GM12878 (cell line): ENCODE measurements at regions not wholly inside any gene's neighbourhood (a gene's known extent, or its start where the extent isn't known, plus 50 kb on each side); places are given as distances from the start of the nearest gene placed in this dataset.

Source experiments
- BCL3 ChIP-seq: IDR thresholded peaks from 2 replicates; pipeline ENCODE4 v1.6.1; 2011; ENCODE audit warnings: borderline replicate concordance, low read depth, mild to moderate bottlenecking, moderate library complexity, low read length; ENCODE audit not compliant: insufficient read depth, poor library complexity, severe bottlenecking
- CEBPB ChIP-seq, 2 experiments: fragments of 150-350 bp in 1 of 2; IDR thresholded peaks; 2 replicates each; pipeline ENCODE4 v1.6.1; 2012 to 2014; ENCODE audit warnings: low read depth in 2 of 2, low read length in 2 of 2, borderline replicate concordance in 1 of 2, inconsistent platforms in 1 of 2
- CTCF ChIP-seq, 3 experiments: IDR thresholded peaks in 2 of 3; conservative IDR thresholded peaks in 1 of 3; 2 replicates each; pipeline ENCODE4 v1.5.1; 2011; ENCODE audit warnings: low read depth in 3 of 3, low read length in 3 of 3, mild to moderate bottlenecking in 3 of 3, control low read depth in 2 of 3, moderate library complexity in 2 of 3, inconsistent platforms in 1 of 3, mixed read lengths in 1 of 3; ENCODE audit not compliant: control insufficient read depth in 2 of 3, insufficient read depth in 1 of 3; ENCODE audit errors: extremely low read depth in 1 of 3
- PAX8 ChIP-seq: fragments of 450-650 bp; IDR thresholded peaks from 2 replicates; pipeline ENCODE4 v1.6.1; 2017; ENCODE audit warnings: mild to moderate bottlenecking, moderate library complexity

- TF ChIP-seq PAX8 (no peak), CEBPB (IDR thresholded peaks at IDR 0.05; ENCODE audit: borderline replicate concordance in 1 of 2, low read depth in 2 of 2, low read length in 2 of 2) (no peak), CTCF (IDR thresholded peaks at IDR 0.05 in 2 of 3, conservative IDR thresholded peaks at IDR 0.05 in 1 of 3; ENCODE audit: control insufficient read depth in 2 of 3, extremely low read depth in 1 of 3, insufficient read depth in 1 of 3, low read depth in 3 of 3, low read length in 3 of 3) (no peak), BCL3 (no peak)
Observed at GRCh38 chr2:145025382-145025781, 505.5 kb upstream of the ZEB2 start.
